Head of caudate nucleus (tissue), 42 donors: ENCODE measurements at regions not wholly inside any gene's neighbourhood (a gene's known extent, or its start where the extent isn't known, plus 50 kb on each side); places are given as distances from the start of the nearest gene placed in this dataset.

Source experiments
- DNase-seq, 42 donors: peaks; one replicate each; pipeline versions ENCODE4 v3.0.0 to v3.0.0-alpha.2; 2020 to 2021; ENCODE audit warnings: mixed read lengths in 7 of 42
- intact Hi-C: fragments of 100-400 bp; cut with DNase I; formaldehyde crosslinking; loops from one replicate; pipeline ENCODE4 v1.15.0; 2022

- intact Hi-C loops: no loop called here
- DNase-seq: peak in 34 of 42 donors; percentile 14 to 68 (median 40)
Observed at GRCh38 chr14:101120641-101121507, 217.4 kb upstream of the RTL1 start.

GRCh38 chr14:101121508-101122139 lies 218.1 kb upstream of the RTL1 start:
- intact Hi-C loops: no loop called here
- DNase-seq: peak in 8 of 42 donors; percentile 6 to 35 (median 20)

- intact Hi-C loops: no loop called here
- DNase-seq: peak in 10 of 42 donors; percentile 4 to 37 (median 18)
Observed at GRCh38 chr14:101122237-101123141, 219.0 kb upstream of the RTL1 start.

- DNase-seq: peak in 32 of 42 donors; percentile 20 to 75 (median 42)
- intact Hi-C loops: no loop called here
Observed at GRCh38 chr14:101123618-101124510, 220.3 kb upstream of the RTL1 start.

DNA sequence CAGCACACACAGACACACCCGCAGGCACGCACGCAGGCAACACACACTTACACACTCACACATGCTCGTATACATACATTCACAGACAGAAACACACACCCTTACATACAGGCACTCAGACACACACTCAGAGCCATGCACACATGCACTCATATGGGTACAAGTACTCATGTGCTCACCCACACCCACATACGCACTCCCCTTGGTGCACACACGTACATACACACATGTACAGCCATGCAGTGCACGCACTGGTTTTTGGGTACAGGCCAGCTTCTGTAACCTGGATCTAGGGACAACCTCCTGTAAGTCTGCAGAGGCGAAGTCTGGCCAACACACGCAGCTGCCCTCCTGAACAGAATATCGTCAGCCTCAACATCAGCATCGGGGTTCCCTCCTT lies 221.3 kb upstream of the RTL1 start:
- intact Hi-C loops: no loop called here
- peak in 5 of 42 donors; percentile 7 to 34 (median 19) for DNase-seq

GRCh38 chr14:101125313-101125712 lies 221.8 kb upstream of the RTL1 start:
- DNase-seq: peak in 5 of 42 donors; percentile 3 to 27 (median 10)

GRCh38 chr14:101125719-101126651 lies 222.5 kb upstream of the RTL1 start:
- intact Hi-C loops: no loop called here
- peak in 10 of 42 donors; percentile 3 to 30 (median 10) for DNase-seq

More at GRCh38 chr14:101125313-101125712, 221.8 kb upstream of the RTL1 start:
- intact Hi-C loops: no loop called here

GRCh38 chr14:101126731-101127130 lies 223.2 kb upstream of the RTL1 start:
- intact Hi-C loops: no loop called here
- DNase-seq: peak in 6 of 42 donors; percentile 3 to 26 (median 12)

- peak in 5 of 42 donors; percentile 4 to 16 (median 12) for DNase-seq
- intact Hi-C loops: no loop called here
Observed at GRCh38 chr14:101127224-101127623, 223.7 kb upstream of the RTL1 start.

DNA sequence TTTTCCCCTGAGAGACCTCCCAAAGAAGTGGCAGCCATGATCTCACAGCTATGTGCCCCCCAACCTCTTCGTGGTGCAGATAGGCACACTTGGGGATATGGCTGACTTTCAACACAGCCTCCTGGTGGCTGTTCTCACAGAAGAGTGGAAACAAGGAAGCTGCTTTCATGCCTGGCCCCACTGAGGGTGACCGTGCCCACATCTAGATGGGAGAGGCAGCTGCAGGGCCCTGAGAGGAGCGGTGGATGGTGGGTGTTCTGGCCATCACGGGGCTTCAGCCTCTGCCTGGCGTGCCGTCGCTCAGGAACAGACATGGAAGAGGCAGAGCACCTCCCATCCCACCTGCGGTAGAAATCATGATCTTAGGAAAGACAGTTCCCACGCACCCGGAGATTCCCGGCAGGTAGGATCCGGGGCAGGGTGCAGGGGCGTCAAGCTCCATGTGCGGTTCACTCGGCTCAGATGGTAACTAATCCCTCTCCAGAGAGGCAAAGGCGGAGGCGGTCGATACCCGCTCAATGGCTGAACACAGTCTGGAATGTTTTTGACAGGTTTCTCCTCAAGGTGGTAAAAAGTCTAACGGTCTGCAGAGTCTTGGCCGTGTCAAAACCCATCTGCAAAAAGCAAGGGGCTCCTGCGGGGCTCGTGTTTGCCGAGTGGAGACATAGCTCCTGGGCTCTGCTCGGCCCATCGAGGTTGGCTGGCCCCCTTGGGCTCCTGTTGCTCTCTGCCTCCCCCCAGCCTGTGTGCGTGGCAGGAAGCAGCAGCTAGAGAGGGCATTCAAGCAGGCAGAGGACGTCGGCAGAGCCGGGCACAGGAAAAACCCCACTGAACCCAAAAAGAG lies 225.2 kb upstream of the RTL1 start:
- intact Hi-C loops: no loop called here
- peak in 40 of 42 donors; percentile 36 to 90 (median 64) for DNase-seq

DNA sequence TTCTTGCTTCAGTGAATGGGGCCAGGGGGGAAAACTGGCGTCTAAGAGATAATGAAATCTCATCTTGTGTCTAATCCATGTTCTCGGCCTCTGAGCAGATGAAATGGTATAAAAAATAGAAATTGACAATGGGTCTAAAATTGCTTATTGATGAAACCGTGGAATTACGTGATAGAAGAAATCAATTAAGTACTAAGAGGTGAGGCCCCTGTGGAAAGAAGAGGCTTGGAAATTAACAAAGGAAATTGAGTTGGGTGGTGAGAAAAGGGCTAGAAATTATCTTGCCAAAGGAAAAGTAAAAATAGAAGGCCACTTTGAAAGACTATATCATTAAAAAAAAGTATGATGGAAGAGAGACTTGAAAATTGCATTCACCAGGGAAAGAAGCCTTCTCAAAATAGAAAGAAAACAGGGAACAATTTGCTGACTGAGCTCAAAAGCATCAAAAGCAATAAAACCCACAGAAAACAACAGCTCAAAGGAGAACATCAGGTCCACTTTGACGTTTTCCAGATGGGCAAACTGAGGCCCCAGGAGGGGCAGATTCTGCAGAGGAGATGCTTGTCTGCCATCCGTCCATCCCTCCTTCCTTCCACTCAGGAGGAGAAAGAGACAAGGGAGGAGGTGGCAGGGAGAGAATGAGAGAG lies 226.1 kb upstream of the RTL1 start:
- peak in 2 of 42 donors; percentile 14 to 21 for DNase-seq
- intact Hi-C loops: no loop called here

DNA sequence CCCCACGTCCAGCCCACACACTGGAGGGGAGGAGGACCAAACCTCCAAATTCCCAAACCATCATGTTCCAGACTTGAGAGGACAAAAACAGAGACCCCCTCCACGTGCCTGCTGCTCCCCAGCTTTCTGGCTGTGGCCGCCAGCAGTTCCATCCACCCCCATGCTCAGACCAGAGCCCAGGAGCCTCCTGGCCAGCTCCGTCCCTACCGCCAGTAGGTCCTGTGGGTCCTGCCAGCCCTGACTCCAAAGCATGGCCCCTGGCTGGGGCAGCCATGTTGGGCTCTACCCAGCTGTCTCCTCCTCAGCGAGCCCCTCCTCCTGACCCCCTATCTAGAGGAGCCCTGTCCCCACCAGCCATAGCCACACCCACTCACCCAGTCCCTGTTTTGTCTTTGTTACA lies 227.3 kb upstream of the RTL1 start:
- intact Hi-C loops: no loop called here
- DNase-seq: peak in 6 of 42 donors; percentile 3 to 28 (median 16)

GRCh38 chr14:101131451-101131916 lies 228.0 kb upstream of the RTL1 start:
- intact Hi-C loops: no loop called here
- DNase-seq: peak in 6 of 42 donors; percentile 7 to 39 (median 14)

GRCh38 chr14:101132051-101132571 lies 228.6 kb upstream of the RTL1 start:
- peak in 7 of 42 donors; percentile 3 to 34 (median 7) for DNase-seq
- intact Hi-C loops: no loop called here

DNA sequence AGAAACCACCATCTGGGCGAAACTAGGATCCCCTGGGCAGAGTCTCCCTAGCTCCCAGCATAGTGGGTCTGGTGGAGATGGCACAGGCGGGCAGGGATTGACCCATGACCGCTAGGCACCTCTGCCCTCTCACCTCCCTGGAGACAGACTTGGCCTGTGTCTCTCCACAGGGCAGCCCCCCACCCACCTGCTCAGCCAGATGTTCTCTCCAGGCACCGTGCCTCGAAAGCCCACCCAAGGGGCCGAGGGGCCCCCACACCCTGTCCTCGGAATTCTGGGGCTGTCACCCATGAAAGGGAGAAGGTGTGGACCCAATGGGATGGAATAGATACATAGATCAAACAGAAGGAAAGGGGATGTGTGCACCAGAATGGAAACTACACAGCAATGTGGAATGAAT lies 229.1 kb upstream of the RTL1 start:
- DNase-seq: peak in 4 of 42 donors; percentile 2 to 8 (median 2)
- intact Hi-C loops: no loop called here
